SK-N-SH (cell line): ENCODE measurements at regions not wholly inside any gene's neighbourhood (a gene's known extent, or its start where the extent isn't known, plus 50 kb on each side); places are given as distances from the start of the nearest gene placed in this dataset.

Source experiments
- CTCF ChIA-PET: fragments of 300-600, 350-600 bp; formaldehyde crosslinking; extraction: SDS; loops from one replicate; lab custom pipeline; 2021; lab: Yijun Ruan, JAX
- POLR2A ChIA-PET: fragments of 350-600 bp; sonication (Branson Sonifier 250); formaldehyde crosslinking; extraction: SDS; loops from one replicate; lab custom pipeline; 2020; ENCODE audit warnings: antibody characterized with exemption, inconsistent platforms; lab: Yijun Ruan, JAX
- DNase-seq: peaks from one replicate; pipeline ENCODE4 v3.0.0; 2012
- H2AFZ ChIP-seq: fragments of 200-600 bp; sonication (generic); 2 replicates; pipeline ENCODE4 v1.8.1; 2016; ENCODE audit warnings: antibody characterized with exemption, mild to moderate bottlenecking, low read depth
- H3F3A ChIP-seq: fragments of 200-600 bp; sonication (generic); replicated peaks from 2 replicates; pipeline ENCODE3; 2016; ENCODE audit warnings: antibody characterized with exemption, mild to moderate bottlenecking; ENCODE audit not compliant: insufficient read depth
- H3K27ac ChIP-seq, 2 experiments: fragments of 200-500 bp in 1 of 2; fragments of 200-600 bp in 1 of 2; sonication (Bioruptor generic) in 1 of 2; sonication (generic), shearing (Covaris generic) in 1 of 2; 2 replicates each; pipeline versions ENCODE4 v1.5.1 to v1.6.1; 2014 to 2016; ENCODE audit warnings: low read depth in 2 of 2, inconsistent platforms in 1 of 2, low read length in 1 of 2, mild to moderate bottlenecking in 1 of 2, mixed read lengths in 1 of 2
- H3K27me3 ChIP-seq: fragments of 200-600 bp; sonication (generic), shearing (Covaris generic); 2 replicates; pipeline ENCODE4 v1.6.1; 2016; ENCODE audit warnings: mixed run types; ENCODE audit not compliant: insufficient read depth
- H3K36me3 ChIP-seq, 2 experiments: fragments of 200-500 bp in 1 of 2; fragments of 200-600 bp in 1 of 2; sonication (Bioruptor generic) in 1 of 2; sonication (generic) in 1 of 2; replicated peaks in 1 of 2; 2 replicates each; pipeline versions ENCODE3 to v1.5.1; 2014 to 2016; ENCODE audit warnings: low read length in 1 of 2, mild to moderate bottlenecking in 1 of 2; ENCODE audit not compliant: insufficient read depth in 2 of 2, control insufficient read depth in 1 of 2
- H3K4me1 ChIP-seq, 2 experiments: fragments of 200-500 bp in 1 of 2; fragments of 200-600 bp in 1 of 2; sonication (Bioruptor generic) in 1 of 2; sonication (generic), shearing (Covaris generic) in 1 of 2; 2 replicates each; pipeline versions ENCODE4 v1.5.1 to v1.6.1; 2014 to 2016; ENCODE audit warnings: low read depth in 1 of 2, low read length in 1 of 2, mixed run types in 1 of 2; ENCODE audit not compliant: insufficient read depth in 2 of 2, control insufficient read depth in 1 of 2
- H3K4me2 ChIP-seq: fragments of 200-600 bp; sonication (generic), shearing (Covaris generic); 2 replicates; pipeline ENCODE4 v1.6.1; 2017; ENCODE audit warnings: mixed run types
- H3K4me3 ChIP-seq, 2 experiments: fragments of 200-500 bp in 1 of 2; fragments of 200-600 bp in 1 of 2; sonication (Bioruptor generic) in 1 of 2; sonication (generic), shearing (Covaris generic) in 1 of 2; 2 replicates each; pipeline versions ENCODE4 v1.5.1 to v1.8.1; 2014 to 2016; ENCODE audit warnings: low read depth in 2 of 2, inconsistent platforms in 1 of 2, low read length in 1 of 2, mild to moderate bottlenecking in 1 of 2, mixed read lengths in 1 of 2, moderate library complexity in 1 of 2
- H3K79me2 ChIP-seq: fragments of 200-600 bp; sonication (generic); 2 replicates; pipeline ENCODE4 v1.8.1; 2017; ENCODE audit warnings: mild to moderate bottlenecking; ENCODE audit not compliant: insufficient read depth
- H3K9ac ChIP-seq: fragments of 200-600 bp; sonication (generic); 2 replicates; pipeline ENCODE4 v1.6.1; 2017; ENCODE audit warnings: mixed run types
- H3K9me2 ChIP-seq: fragments of 200-600 bp; sonication (generic); 2 replicates; pipeline ENCODE4 v1.6.1; 2017; ENCODE audit warnings: mixed run types
- H3K9me3 ChIP-seq: fragments of 200-600 bp; sonication (generic); 2 replicates; pipeline ENCODE4 v1.6.1; 2017; ENCODE audit warnings: mixed run types, mild to moderate bottlenecking, moderate library complexity
- H4K20me1 ChIP-seq: fragments of 200-600 bp; sonication (generic); 2 replicates; pipeline ENCODE4 v1.6.1; 2017; ENCODE audit warnings: mild to moderate bottlenecking, mixed run types; ENCODE audit not compliant: insufficient read depth
- FOSL2 ChIP-seq: IDR thresholded peaks from 2 replicates; pipeline ENCODE4 v1.4.0; 2012; ENCODE audit warnings: low read depth, mild to moderate bottlenecking, moderate library complexity, borderline replicate concordance
- JUND ChIP-seq: IDR thresholded peaks from 2 replicates; pipeline ENCODE4 v1.4.0; 2012
- RFX5 ChIP-seq: IDR thresholded peaks from 2 replicates; pipeline ENCODE4 v1.6.1; 2012; ENCODE audit warnings: mild to moderate bottlenecking, improper control_type of control experiment, low read length
- WGBS: methylation state at CpG from one replicate; pipeline ENCODE4 v1.1.6; 2017; ENCODE audit warnings: low lambda C conversion rate; 5-methylcytosine and 5-hydroxymethylcytosine counted together
- TF ChIP-seq, protein P1 (sequence below): fragments of 200-600 bp; sonication (generic); IDR thresholded peaks from 2 replicates; pipeline ENCODE4 v1.6.1; 2017; ENCODE audit warnings: antibody characterized with exemption, mild to moderate bottlenecking, moderate library complexity
- TF ChIP-seq, protein P2 (sequence below): fragments of 150-350 bp; IDR thresholded peaks from 2 replicates; pipeline ENCODE4 v1.6.1; 2016; ENCODE audit warnings: mild to moderate bottlenecking, low read depth, low read length
- TF ChIP-seq, protein P3 (sequence below): IDR thresholded peaks from 2 replicates; pipeline ENCODE4 v1.6.1; 2012; ENCODE audit warnings: mild to moderate bottlenecking, low read depth, low read length, moderate library complexity

DNA sequence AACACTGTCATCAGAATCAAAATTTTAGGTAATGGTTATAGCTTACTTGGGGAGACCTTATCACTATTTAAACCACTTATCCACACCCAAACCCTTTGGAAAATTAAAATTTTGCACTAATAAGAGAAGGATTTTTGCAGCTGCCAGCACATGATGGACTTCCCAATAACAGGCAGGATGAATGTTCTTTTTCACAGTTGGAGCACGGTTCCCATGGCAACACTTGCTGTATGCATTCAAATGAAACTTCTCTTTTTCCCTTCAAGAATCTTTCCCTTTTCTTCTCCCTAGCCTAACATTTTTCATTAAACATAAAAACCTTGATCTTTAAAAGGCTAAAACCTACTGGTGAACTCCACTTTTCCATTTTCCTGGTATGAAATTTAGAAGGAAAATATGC, 768.2 kb downstream of the KCTD8 start:
- Histone ChIP-seq H3F3A (no peaks in the 10 kb centered on the region), H2AFZ (no peak overlapping the region), H3K4me3 (no peak overlapping the region), H3K27me3 (no peaks in the 10 kb centered on the region), H3K4me1 (no peaks in the 10 kb centered on the region), H3K9ac (no peak overlapping the region), H4K20me1 (no peaks in the 10 kb centered on the region), H3K79me2 (no peaks in the 10 kb centered on the region), H3K36me3 (no peaks in the 10 kb centered on the region), H3K27ac (no peak overlapping the region), H3K9me3 (no peaks in the 10 kb centered on the region)
- CTCF ChIA-PET = no interaction called here
- DNase-seq = no peak
- WGBS = 0% methylated on average over 1 of the region's 1 CpG
- POLR2A ChIA-PET = no interaction called here
- no peak for TF ChIP-seq JUND
- no peak for TF ChIP-seq RFX5
- TF ChIP-seq, protein P1, sequence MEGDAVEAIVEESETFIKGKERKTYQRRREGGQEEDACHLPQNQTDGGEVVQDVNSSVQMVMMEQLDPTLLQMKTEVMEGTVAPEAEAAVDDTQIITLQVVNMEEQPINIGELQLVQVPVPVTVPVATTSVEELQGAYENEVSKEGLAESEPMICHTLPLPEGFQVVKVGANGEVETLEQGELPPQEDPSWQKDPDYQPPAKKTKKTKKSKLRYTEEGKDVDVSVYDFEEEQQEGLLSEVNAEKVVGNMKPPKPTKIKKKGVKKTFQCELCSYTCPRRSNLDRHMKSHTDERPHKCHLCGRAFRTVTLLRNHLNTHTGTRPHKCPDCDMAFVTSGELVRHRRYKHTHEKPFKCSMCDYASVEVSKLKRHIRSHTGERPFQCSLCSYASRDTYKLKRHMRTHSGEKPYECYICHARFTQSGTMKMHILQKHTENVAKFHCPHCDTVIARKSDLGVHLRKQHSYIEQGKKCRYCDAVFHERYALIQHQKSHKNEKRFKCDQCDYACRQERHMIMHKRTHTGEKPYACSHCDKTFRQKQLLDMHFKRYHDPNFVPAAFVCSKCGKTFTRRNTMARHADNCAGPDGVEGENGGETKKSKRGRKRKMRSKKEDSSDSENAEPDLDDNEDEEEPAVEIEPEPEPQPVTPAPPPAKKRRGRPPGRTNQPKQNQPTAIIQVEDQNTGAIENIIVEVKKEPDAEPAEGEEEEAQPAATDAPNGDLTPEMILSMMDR = no peak
- no peak for TF ChIP-seq FOSL2
- TF ChIP-seq, protein P2, sequence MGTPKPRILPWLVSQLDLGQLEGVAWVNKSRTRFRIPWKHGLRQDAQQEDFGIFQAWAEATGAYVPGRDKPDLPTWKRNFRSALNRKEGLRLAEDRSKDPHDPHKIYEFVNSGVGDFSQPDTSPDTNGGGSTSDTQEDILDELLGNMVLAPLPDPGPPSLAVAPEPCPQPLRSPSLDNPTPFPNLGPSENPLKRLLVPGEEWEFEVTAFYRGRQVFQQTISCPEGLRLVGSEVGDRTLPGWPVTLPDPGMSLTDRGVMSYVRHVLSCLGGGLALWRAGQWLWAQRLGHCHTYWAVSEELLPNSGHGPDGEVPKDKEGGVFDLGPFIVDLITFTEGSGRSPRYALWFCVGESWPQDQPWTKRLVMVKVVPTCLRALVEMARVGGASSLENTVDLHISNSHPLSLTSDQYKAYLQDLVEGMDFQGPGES = no peak
- TF ChIP-seq, all 33 proteins: peak for 0
- H3K9me2 ChIP-seq = no peaks in the 10 kb centered on the region
- H3K4me2 ChIP-seq = no peak overlapping the region

DNA sequence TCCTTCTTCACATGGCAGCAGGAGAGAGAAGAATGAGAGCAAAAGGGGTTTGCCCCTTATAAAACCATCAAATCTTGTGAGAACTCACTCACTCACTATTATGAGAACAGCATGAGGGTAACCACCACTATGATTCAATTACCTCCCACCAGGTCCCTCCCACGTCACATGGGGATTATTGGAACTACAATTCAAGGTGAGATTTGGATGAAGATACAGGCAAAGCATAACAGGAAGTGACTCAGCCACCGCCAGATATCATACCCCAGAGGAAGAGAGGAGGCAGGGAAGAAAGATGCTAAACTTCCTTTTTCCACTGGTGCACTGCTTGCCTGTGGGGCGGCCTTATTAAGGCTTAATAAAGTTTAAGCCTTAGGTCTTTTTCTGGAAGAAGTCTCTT, 766.1 kb downstream of the KCTD8 start:
- H3K27ac ChIP-seq = no peak overlapping the region
- H3K9me3 ChIP-seq = no peaks in the 10 kb centered on the region
- WGBS = 0% methylated on average over 3 of the region's 3 CpGs
- DNase-seq = no peak
- no peak overlapping the region for H3K4me2 ChIP-seq
- H2AFZ ChIP-seq = no peak overlapping the region
- no peak overlapping the region for H3K4me3 ChIP-seq
- H3K36me3 ChIP-seq = no peaks in the 10 kb centered on the region
- no peaks in the 10 kb centered on the region for H3K4me1 ChIP-seq
- ChIA-PET CTCF (no interaction called here), POLR2A (no interaction called here)
- H3K79me2 ChIP-seq = no peaks in the 10 kb centered on the region
- no peak overlapping the region for H3K9ac ChIP-seq
- H4K20me1 ChIP-seq = no peaks in the 10 kb centered on the region
- H3F3A ChIP-seq = no peaks in the 10 kb centered on the region
- TF ChIP-seq, protein P3, sequence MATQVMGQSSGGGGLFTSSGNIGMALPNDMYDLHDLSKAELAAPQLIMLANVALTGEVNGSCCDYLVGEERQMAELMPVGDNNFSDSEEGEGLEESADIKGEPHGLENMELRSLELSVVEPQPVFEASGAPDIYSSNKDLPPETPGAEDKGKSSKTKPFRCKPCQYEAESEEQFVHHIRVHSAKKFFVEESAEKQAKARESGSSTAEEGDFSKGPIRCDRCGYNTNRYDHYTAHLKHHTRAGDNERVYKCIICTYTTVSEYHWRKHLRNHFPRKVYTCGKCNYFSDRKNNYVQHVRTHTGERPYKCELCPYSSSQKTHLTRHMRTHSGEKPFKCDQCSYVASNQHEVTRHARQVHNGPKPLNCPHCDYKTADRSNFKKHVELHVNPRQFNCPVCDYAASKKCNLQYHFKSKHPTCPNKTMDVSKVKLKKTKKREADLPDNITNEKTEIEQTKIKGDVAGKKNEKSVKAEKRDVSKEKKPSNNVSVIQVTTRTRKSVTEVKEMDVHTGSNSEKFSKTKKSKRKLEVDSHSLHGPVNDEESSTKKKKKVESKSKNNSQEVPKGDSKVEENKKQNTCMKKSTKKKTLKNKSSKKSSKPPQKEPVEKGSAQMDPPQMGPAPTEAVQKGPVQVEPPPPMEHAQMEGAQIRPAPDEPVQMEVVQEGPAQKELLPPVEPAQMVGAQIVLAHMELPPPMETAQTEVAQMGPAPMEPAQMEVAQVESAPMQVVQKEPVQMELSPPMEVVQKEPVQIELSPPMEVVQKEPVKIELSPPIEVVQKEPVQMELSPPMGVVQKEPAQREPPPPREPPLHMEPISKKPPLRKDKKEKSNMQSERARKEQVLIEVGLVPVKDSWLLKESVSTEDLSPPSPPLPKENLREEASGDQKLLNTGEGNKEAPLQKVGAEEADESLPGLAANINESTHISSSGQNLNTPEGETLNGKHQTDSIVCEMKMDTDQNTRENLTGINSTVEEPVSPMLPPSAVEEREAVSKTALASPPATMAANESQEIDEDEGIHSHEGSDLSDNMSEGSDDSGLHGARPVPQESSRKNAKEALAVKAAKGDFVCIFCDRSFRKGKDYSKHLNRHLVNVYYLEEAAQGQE = no peak
- H3K27me3 ChIP-seq = no peaks in the 10 kb centered on the region
- H3K9me2 ChIP-seq = no peaks in the 10 kb centered on the region
